Subcutaneous abdominal adipose tissue (tissue), 5 donors: ENCODE measurements at regions not wholly inside any gene's neighbourhood (a gene's known extent, or its start where the extent isn't known, plus 50 kb on each side); places are given as distances from the start of the nearest gene placed in this dataset.

Experiments used
- H3K27ac ChIP-seq: one replicate; pipeline ENCODE4 v1.7.0; 2013; ENCODE audit warnings: low read depth, mild to moderate bottlenecking, inconsistent platforms, low read length, moderate library complexity
- H3K27me3 ChIP-seq, 5 donors: one replicate each; pipeline ENCODE4 v1.7.0; 2013; ENCODE audit warnings: low read length in 5 of 5, inconsistent platforms in 1 of 5; ENCODE audit not compliant: control insufficient read depth in 5 of 5, insufficient read depth in 4 of 5
- H3K36me3 ChIP-seq, 5 donors: one replicate each; pipeline ENCODE4 v1.7.0; 2013; ENCODE audit warnings: low read length in 5 of 5; ENCODE audit not compliant: control insufficient read depth in 5 of 5, insufficient read depth in 5 of 5
- H3K4me1 ChIP-seq, 5 donors: one replicate each; pipeline ENCODE4 v1.7.0; 2013; ENCODE audit warnings: low read length in 5 of 5, mild to moderate bottlenecking in 3 of 5, moderate library complexity in 1 of 5; ENCODE audit not compliant: control insufficient read depth in 5 of 5, insufficient read depth in 5 of 5
- H3K4me3 ChIP-seq, 5 donors: one replicate each; pipeline ENCODE4 v1.7.0; 2013; ENCODE audit warnings: low read length in 5 of 5, low read depth in 1 of 5
- H3K9ac ChIP-seq, 5 donors: one replicate each; pipeline ENCODE4 v1.7.0; 2013; ENCODE audit warnings: low read length in 5 of 5, mild to moderate bottlenecking in 4 of 5, moderate library complexity in 3 of 5
- H3K9me3 ChIP-seq, 5 donors: one replicate each; pipeline ENCODE4 v1.7.0; 2013; ENCODE audit warnings: low read length in 5 of 5; ENCODE audit not compliant: control insufficient read depth in 5 of 5
- donor health status: healthy.
- donor health status: healthy.
- donor health status: healthy.
- donor health status: healthy.
- donor health status: healthy.

DNA sequence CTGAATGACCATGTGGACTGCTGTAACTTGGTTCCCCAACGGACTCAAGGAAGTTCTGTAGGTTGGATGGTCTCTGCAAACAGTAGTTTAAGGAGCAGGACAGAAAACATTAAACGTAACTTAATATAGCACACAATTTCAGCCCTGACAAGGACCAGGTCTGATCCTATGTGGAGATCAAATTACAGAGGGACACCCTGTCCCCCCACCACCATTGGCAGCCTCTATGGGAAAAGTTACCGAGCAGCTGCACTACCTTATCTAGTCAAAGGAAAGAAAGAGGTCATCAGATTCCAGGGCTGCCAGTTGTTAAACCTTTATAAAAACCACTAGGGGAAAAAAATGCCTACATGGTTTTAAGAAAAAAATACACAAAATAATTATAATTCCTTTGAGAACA, 191.5 kb upstream of the RSPO3 start:
- Histone ChIP-seq H3K4me1 (no peaks in the 10 kb centered on the region), H3K4me3 (no peak overlapping the region), H3K27ac (no peak overlapping the region), H3K9ac (no peak overlapping the region), H3K27me3 (no peaks in the 10 kb centered on the region), H3K36me3 (no peaks in the 10 kb centered on the region), H3K9me3 (no peaks in the 10 kb centered on the region)

GRCh38 chr6:126927841-126928240, 190.6 kb upstream of the RSPO3 start:
- Histone ChIP-seq H3K27me3 (no peaks in the 10 kb centered on the region), H3K4me3 (no peak overlapping the region), H3K36me3 (no peaks in the 10 kb centered on the region), H3K27ac (no peak overlapping the region), H3K4me1 (no peaks in the 10 kb centered on the region), H3K9ac (no peak overlapping the region), H3K9me3 (no peaks in the 10 kb centered on the region)

DNA sequence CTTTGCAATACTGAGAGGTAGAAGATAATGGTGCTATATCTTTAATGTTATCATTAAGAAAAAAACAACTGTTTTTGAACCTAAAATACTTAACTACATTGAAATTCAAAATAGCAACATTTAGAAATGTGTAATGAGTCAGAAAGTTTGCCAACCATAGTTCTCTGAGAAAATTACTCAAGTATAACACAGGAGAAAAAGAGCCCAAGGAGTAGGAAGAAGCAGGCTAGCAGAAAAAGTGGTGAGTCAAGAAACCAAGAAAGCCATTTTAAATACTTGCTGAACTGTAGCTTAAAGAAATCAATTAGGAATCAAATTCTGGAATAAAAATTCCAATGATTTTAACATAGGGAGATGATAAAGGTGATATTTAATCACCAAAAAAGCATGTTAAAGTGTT, 181.0 kb upstream of the RSPO3 start:
- Histone ChIP-seq H3K36me3 (no peaks in the 10 kb centered on the region), H3K4me1 (peaks cover 0 to 3% (median 0%) of the 10 kb centered on the region in 5 donors), H3K4me3 (no peak overlapping the region), H3K27ac (no peak overlapping the region), H3K9ac (no peak overlapping the region), H3K27me3 (no peaks in the 10 kb centered on the region), H3K9me3 (no peaks in the 10 kb centered on the region)

DNA sequence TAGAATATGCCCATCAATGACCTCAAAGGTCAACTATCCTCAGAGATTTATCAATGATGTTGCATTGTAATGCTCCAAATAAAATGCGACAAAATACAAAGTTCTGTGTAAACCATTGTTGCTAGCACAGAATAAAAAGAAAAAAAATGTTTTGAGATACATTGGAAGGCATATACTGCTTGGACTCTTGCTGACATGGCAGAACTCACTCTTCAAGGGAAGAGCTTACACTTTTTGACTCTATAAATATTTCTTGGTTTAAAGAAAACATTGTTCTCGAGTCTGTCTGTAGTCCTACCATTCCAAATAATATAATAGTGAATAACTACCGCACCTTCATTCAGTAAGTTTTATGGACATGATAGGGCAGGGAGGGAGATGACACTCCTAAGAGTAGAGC, 178.7 kb upstream of the RSPO3 start:
- no peak overlapping the region for H3K9ac ChIP-seq
- no peaks in the 10 kb centered on the region for H3K9me3 ChIP-seq
- no peak overlapping the region for H3K4me3 ChIP-seq
- no peaks in the 10 kb centered on the region for H3K36me3 ChIP-seq
- H3K27me3 ChIP-seq = no peaks in the 10 kb centered on the region
- H3K27ac ChIP-seq = no peak overlapping the region
- peaks cover 0 to 3% (median 0%) of the 10 kb centered on the region in 5 donors for H3K4me1 ChIP-seq

- Histone ChIP-seq H3K4me1 (peaks cover 0 to 17% (median 0%) of the 10 kb centered on the region in 5 donors), H3K27me3 (no peaks in the 10 kb centered on the region), H3K36me3 (no peaks in the 10 kb centered on the region), H3K9me3 (no peaks in the 10 kb centered on the region), H3K27ac (no peak overlapping the region), H3K4me3 (no peak overlapping the region), H3K9ac (no peak overlapping the region)
These were observed 176.7 kb upstream of the RSPO3 start for GRCh38 chr6:126941751-126942150.

- Histone ChIP-seq H3K27ac (no peak overlapping the region), H3K36me3 (no peaks in the 10 kb centered on the region), H3K9me3 (no peaks in the 10 kb centered on the region), H3K4me3 (no peak overlapping the region), H3K4me1 (peaks cover 0 to 24% (median 0%) of the 10 kb centered on the region in 5 donors), H3K9ac (no peak overlapping the region), H3K27me3 (no peaks in the 10 kb centered on the region)
These were observed 174.0 kb upstream of the RSPO3 start for GRCh38 chr6:126944512-126944911.

DNA sequence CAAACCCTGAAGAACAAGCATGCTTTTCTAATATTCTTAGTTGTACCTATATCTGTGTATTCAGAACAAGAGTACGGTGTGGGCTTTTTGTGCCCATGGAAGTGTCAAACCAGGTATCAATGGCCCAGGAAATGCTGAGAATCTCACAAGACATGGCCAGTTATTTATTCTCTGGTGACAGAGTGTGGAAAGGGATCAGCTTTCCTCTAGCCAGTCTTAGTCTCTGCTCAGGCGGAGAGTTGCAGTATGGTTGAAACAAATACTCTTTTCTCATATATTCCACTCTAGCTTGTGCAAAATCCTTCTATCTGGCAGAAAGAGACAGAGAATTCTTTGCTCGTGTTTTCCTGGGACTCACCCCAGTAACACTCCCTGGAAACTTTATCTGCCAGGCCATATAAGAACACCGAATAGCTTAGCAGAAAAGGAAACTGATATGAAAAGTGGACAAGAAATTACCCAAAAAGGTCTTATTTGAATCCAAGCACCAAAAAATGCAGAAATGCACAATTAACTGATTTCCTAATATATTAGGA, 173.3 kb upstream of the RSPO3 start:
- H3K9me3 ChIP-seq = no peaks in the 10 kb centered on the region
- H3K4me3 ChIP-seq = no peak overlapping the region
- H3K9ac ChIP-seq = no peak overlapping the region
- H3K4me1 ChIP-seq = peaks cover 0 to 24% (median 0%) of the 10 kb centered on the region in 5 donors
- no peaks in the 10 kb centered on the region for H3K27me3 ChIP-seq
- H3K36me3 ChIP-seq = no peaks in the 10 kb centered on the region
- no peak overlapping the region for H3K27ac ChIP-seq

- Histone ChIP-seq H3K4me3 (no peak overlapping the region), H3K4me1 (peaks cover 0 to 24% (median 0%) of the 10 kb centered on the region in 5 donors), H3K9ac (no peak overlapping the region), H3K36me3 (no peaks in the 10 kb centered on the region), H3K9me3 (no peaks in the 10 kb centered on the region), H3K27me3 (no peaks in the 10 kb centered on the region), H3K27ac (no peak overlapping the region)
These were observed 172.6 kb upstream of the RSPO3 start for GRCh38 chr6:126945812-126946360.

DNA sequence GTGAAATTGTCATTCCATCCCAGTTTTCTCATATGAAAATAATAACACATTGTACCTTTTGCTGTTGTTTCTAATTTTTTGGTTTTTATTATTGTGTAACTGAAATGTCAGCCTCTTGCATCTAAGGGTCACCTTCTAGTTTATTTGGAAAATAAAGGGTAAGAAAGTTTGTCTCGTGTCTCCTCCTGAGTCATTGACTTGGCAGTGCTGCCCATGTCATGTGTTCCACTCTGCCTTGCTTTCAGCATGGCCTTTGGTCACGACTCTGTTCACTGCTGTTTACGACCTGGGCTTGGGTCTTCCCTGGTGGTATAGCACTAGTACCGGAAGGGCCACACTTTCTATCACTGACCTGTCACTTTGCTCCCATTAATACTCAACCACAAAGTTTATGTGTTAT, 171.4 kb upstream of the RSPO3 start:
- Histone ChIP-seq H3K9me3 (no peaks in the 10 kb centered on the region), H3K4me3 (no peak overlapping the region), H3K36me3 (no peaks in the 10 kb centered on the region), H3K27ac (no peak overlapping the region), H3K9ac (no peak overlapping the region), H3K27me3 (no peaks in the 10 kb centered on the region), H3K4me1 (peaks cover 0 to 24% (median 0%) of the 10 kb centered on the region in 5 donors)

DNA sequence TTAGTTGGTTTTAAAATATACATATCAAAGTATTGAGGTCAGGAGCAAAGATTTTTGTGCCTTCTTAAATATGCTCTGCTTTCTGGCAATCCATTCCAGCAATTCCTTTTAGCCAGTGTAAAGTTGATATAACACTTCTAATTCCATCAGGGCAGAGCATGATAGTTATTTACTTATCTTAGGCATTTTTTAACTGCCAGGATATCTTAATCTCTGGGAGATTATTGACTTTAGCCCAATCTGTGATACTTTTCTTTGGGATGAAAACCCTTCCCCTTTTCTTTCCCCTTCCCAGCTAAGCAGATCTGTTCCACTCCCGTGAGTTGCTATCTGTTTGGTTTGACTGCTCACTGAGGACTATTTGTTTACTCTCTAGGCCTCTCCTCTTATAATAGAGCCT, 168.7 kb upstream of the RSPO3 start:
- Histone ChIP-seq H3K4me1 (peaks cover 0 to 24% (median 0%) of the 10 kb centered on the region in 5 donors), H3K9me3 (no peaks in the 10 kb centered on the region), H3K9ac (no peak overlapping the region), H3K4me3 (no peak overlapping the region), H3K27ac (no peak overlapping the region), H3K27me3 (no peaks in the 10 kb centered on the region), H3K36me3 (no peaks in the 10 kb centered on the region)
